ENCODE measurements at regions not wholly inside any gene's neighbourhood (a gene's known extent, or its start where the extent isn't known, plus 50 kb on each side); places are given as distances from the start of the nearest gene placed in this dataset.

DNA sequence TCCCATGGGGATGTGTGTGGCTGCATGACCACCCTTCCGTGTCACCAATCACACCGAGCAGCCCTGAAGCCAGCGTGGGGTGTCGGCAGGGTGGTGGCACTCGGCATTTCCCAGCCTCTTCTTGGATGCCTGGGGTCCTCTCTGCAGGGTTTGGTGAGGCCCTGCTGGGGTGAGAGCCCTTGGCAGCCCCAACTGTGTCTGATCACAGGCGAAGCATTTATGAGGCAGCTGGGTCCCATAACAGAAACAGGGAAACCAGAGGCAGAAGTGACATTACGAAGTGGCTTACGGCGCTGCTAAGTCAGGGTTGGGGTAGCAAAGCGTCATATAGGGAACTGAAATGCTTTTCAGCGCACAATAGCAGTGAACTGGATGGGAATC lies 92.3 kb upstream of the SEPTIN5 start:
- TF ChIP-seq, protein P1, sequence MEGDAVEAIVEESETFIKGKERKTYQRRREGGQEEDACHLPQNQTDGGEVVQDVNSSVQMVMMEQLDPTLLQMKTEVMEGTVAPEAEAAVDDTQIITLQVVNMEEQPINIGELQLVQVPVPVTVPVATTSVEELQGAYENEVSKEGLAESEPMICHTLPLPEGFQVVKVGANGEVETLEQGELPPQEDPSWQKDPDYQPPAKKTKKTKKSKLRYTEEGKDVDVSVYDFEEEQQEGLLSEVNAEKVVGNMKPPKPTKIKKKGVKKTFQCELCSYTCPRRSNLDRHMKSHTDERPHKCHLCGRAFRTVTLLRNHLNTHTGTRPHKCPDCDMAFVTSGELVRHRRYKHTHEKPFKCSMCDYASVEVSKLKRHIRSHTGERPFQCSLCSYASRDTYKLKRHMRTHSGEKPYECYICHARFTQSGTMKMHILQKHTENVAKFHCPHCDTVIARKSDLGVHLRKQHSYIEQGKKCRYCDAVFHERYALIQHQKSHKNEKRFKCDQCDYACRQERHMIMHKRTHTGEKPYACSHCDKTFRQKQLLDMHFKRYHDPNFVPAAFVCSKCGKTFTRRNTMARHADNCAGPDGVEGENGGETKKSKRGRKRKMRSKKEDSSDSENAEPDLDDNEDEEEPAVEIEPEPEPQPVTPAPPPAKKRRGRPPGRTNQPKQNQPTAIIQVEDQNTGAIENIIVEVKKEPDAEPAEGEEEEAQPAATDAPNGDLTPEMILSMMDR (IDR thresholded peaks at IDR 0.05; ENCODE audit: insufficient read depth, low read length), result no peak
- H3K4me3 ChIP-seq (ENCODE audit: low read depth, low read length), result no peak overlapping the region
- DNase-seq (ENCODE audit: low read depth), result no peak

DNA sequence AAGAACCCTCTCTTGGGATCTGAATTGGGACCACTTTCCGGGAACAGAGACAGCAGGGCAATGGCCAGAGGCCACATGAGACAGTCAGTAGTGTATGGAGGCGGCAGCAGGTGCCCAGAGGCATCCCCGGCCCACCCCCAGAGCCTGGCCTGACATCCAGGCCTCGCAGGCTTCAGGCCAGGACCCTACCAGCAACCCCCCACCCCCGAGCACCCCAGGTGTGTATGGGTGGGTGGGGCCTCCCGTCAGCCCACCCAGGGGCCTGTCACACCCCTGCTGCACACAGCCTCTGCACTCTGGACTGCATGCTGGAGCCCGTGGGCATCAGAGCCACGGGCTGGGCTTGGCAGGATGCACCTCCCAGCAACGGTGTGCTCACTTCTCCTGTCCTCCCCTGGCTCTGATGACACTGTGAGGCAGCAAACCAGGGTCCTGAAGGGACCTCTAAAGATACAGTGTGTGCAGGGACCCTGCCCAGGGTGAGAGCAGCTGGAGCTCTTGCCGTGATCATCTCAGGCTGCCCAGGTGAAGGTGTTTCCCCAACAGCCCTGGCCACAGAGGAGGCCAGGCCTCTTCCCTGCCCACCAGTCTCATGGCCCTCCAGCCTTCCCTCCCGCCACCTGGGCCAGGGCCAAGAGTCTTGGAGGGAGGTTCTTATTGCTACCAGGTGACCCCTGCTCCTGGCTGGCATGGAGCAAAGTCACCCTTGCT lies 88.8 kb upstream of the SEPTIN5 start:
- DNase-seq (ENCODE audit: low read depth), result no peak
- H3K4me3 ChIP-seq (ENCODE audit: low read depth, low read length), result no peak overlapping the region
- TF ChIP-seq, protein P1 (IDR thresholded peaks at IDR 0.05; ENCODE audit: insufficient read depth, low read length), result no peak

DNA sequence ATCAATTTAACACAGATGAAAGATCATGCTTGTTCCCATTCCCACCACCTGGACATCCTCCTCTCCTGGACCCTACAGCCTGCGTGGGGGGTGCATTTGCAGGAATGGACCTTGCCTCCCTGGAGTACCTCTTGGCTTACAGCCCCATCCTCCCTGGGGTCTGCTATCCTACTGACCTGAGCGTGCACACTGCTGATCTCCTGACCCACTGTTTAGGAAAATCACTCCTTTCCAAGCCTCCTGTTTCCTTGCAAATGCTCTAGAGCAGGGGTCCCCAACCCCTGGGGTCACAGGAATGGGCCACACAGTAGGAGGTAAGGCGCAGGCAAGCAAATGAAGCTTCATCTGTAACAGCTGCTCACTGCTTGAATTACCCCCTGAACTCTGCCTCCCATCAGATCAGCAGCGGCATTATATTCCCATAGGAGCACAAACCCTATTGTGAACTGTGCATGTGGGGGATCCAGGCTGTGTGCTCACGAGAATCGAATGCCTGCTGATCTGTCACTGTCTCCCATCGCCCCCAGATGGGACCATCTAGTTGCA lies 88.2 kb upstream of the SEPTIN5 start:
- TF ChIP-seq, protein P1 (IDR thresholded peaks at IDR 0.05; ENCODE audit: insufficient read depth, low read length), result no peak
- no peak for DNase-seq (ENCODE audit: low read depth)
- H3K4me3 ChIP-seq (ENCODE audit: low read depth, low read length), result no peak overlapping the region

DNA sequence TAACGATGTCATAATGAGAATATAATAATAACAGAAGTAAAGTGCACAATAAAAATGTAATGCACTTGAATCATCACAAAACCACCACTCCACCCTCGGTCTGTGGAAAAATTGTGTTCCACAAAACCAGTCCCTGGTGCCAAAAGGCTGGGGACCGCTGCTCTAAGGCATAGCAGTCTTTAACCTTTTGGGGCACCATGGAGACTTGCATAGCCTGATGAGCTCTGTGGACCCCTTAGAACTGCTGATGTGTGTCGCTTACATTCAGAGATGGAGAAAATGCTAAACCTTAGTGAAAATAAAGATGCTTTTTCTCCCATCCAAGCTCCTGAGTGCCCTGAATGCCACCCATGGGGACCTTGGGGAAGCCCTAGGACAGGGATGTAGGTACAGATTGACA lies 87.6 kb upstream of the SEPTIN5 start:
- TF ChIP-seq, protein P1 (IDR thresholded peaks at IDR 0.05; ENCODE audit: insufficient read depth, low read length), result no peak
- H3K4me3 ChIP-seq (ENCODE audit: low read depth, low read length), result no peak overlapping the region
- no peak for DNase-seq (ENCODE audit: low read depth)

DNA sequence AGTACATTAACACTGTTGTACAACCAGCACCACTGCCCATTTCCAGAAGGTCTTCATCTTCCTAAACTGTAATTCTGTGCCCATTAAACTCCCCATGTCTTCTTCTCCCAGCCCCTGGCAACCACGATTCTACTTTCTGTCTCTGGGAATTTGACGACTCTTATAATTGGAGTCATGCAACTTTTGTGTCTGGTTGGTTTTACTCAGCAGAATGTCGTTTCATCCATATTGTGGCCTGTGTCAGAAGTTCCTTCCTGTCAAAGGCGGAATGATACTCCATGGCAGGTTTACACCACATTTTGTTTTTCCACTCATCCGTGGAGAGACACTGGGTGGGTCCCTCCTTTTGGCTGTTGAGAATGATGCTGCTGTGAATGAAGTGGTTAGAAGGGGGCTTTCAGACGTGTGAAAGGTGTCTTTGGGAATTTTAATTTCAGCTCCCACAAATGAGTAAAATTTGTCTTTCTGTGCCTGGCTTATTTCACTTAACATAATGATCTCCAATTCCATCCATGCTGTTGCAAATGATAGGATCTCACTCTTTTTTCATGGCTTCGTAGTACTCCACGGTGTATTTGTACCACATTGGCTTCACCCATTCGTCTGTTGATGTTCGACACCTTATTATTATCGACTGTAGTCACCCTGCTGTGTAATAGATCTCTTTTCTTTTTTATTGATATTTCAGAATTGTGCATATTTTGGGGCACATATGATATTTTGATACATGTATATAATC lies 86.1 kb upstream of the SEPTIN5 start:
- no peak for DNase-seq (ENCODE audit: low read depth)
- TF ChIP-seq, protein P1 (IDR thresholded peaks at IDR 0.05; ENCODE audit: insufficient read depth, low read length), result no peak

DNA sequence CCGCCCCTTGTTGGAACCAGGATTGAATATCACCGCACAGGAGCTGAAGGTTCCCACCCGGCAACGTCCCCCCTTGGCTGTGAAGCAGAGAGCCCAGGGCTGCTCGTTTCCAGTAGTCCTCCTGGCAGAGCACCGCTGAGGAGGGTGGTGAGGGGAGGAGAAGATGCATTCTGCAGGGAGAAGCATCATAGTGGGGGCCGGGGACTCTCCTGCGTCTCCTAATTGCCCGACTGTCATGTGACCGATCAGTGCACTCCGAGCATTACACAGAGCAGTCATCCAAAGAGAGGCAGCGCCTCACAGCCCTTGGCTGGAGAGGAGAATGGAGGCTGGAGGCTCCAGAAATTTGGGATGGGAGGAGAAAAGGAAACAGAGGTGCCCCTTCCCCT lies 85.0 kb upstream of the SEPTIN5 start:
- TF ChIP-seq, protein P1 (IDR thresholded peaks at IDR 0.05; ENCODE audit: insufficient read depth, low read length), result no peak
- DNase-seq (ENCODE audit: low read depth), result no peak
- H3K4me3 ChIP-seq (ENCODE audit: low read depth, low read length), result no peak overlapping the region

More for the DNA sequence above, 86.1 kb upstream of the SEPTIN5 start:
- H3K4me3 ChIP-seq (ENCODE audit: low read depth, low read length), result no peak overlapping the region
